GM12878 (cell line): ENCODE measurements at regions not wholly inside any gene's neighbourhood (a gene's known extent, or its start where the extent isn't known, plus 50 kb on each side); places are given as distances from the start of the nearest gene placed in this dataset.

Experiments used
- ATAC-seq: fragments of 200-7000 bp; cut with Tn5 transposase; 3 replicates; pipeline ENCODE4 v1.9.1; 2020; ENCODE audit warnings: mild to moderate bottlenecking, moderate library complexity
- BruUV-seq: library from RNA; stranded (reverse); fragments of 400-500 nt; replicated peaks from 2 replicates; lab custom pipeline; 2021; lab: Mats Ljungman, UMichigan
- CTCF ChIA-PET: fragments of 300-600 bp; sonication (Branson Sonifier 250); formaldehyde crosslinking; extraction: SDS; loops from one replicate; lab custom pipeline; 2021; ENCODE audit warnings: inconsistent platforms; lab: Yijun Ruan, JAX
- POLR2A ChIA-PET: fragments of 350-600 bp; formaldehyde crosslinking; extraction: SDS; loops from one replicate; lab custom pipeline; 2021; ENCODE audit warnings: inconsistent platforms; lab: Charles Lee
- RAD21 ChIA-PET: fragments of 300-600 bp; sonication (Branson Sonifier 250); formaldehyde crosslinking; loops from one replicate; lab custom pipeline; 2023; ENCODE audit warnings: antibody characterized with exemption; ENCODE audit not compliant: unreplicated experiment; lab: Charles Lee
- SMC1A ChIA-PET: fragments of 300-600 bp; sonication (Branson Sonifier 250); formaldehyde crosslinking; loops from one replicate; lab custom pipeline; 2023; ENCODE audit not compliant: unreplicated experiment, uncharacterized antibody; lab: Charles Lee
- DNase-seq: peaks from one replicate; pipeline ENCODE4 v3.0.0-alpha.2; 2011; ENCODE audit warnings: low read depth, low spot score
- FAIRE-seq: peaks from 3 replicates; lab custom pipeline; 2011; peaks lifted over from hg19 to GRCh38; lab: Jason Lieb, UNC
- H2AFZ ChIP-seq: 2 replicates; pipeline ENCODE4 v1.6.0; 2011; ENCODE audit warnings: low read depth, low read length, control low read depth; ENCODE audit not compliant: control insufficient read depth
- H3K27ac ChIP-seq: 2 replicates; pipeline ENCODE4 v1.5.1; 2011; ENCODE audit warnings: control low read depth; ENCODE audit not compliant: control insufficient read depth, insufficient read depth
- H3K27me3 ChIP-seq, 2 experiments: replicated peaks in 1 of 2; 2 replicates each; pipeline versions ENCODE4 v1.6.0 to v1.6.1; 2011; ENCODE audit warnings: low read length in 1 of 2; ENCODE audit not compliant: control insufficient read depth in 2 of 2, insufficient read depth in 2 of 2
- H3K36me3 ChIP-seq, 2 experiments: 2 replicates each; pipeline ENCODE4 v1.5.1; 2011; ENCODE audit warnings: low read length in 1 of 2; ENCODE audit not compliant: control insufficient read depth in 2 of 2, insufficient read depth in 2 of 2
- H3K4me1 ChIP-seq: 2 replicates; pipeline ENCODE4 v1.6.1; 2011; ENCODE audit warnings: mild to moderate bottlenecking, low read length, moderate library complexity, mixed read lengths; ENCODE audit not compliant: control insufficient read depth, insufficient read depth
- H3K4me2 ChIP-seq: 2 replicates; pipeline ENCODE4 v1.6.0; 2011; ENCODE audit warnings: control low read depth; ENCODE audit not compliant: control insufficient read depth, insufficient read depth
- H3K4me3 ChIP-seq: fragments of 200-600 bp; sonication (generic); 2 replicates; pipeline ENCODE4 v1.5.1; 2016
- H3K79me2 ChIP-seq: 2 replicates; pipeline ENCODE4 v1.6.0; 2011; ENCODE audit warnings: low read length; ENCODE audit not compliant: control insufficient read depth, insufficient read depth
- H3K9ac ChIP-seq: 2 replicates; pipeline ENCODE4 v1.8.0; 2011; ENCODE audit warnings: low read length, control low read depth, mixed read lengths; ENCODE audit not compliant: control insufficient read depth, insufficient read depth
- H3K9me3 ChIP-seq: replicated peaks from 3 replicates; pipeline ENCODE4 v1.5.1; 2011; ENCODE audit warnings: mild to moderate bottlenecking, low read length; ENCODE audit not compliant: control insufficient read depth, insufficient read depth
- H4K20me1 ChIP-seq: 2 replicates; pipeline ENCODE4 v1.6.0; 2011; ENCODE audit not compliant: control insufficient read depth, insufficient read depth
- ATF3 ChIP-seq: IDR thresholded peaks from 2 replicates; pipeline ENCODE4 v1.6.1; 2011; ENCODE audit warnings: low read depth, mild to moderate bottlenecking, low read length, moderate library complexity, borderline replicate concordance; ENCODE audit errors: extremely low read depth
- ATF7 ChIP-seq: fragments of 450-650 bp; IDR thresholded peaks from 2 replicates; pipeline ENCODE4 v1.6.1; 2016; ENCODE audit warnings: low read depth, mild to moderate bottlenecking
- DPF2 ChIP-seq: fragments of 450-650 bp; IDR thresholded peaks from 2 replicates; pipeline ENCODE4 v1.6.1; 2017; ENCODE audit warnings: mild to moderate bottlenecking
- FOXK2 ChIP-seq: fragments of 450-650 bp; IDR thresholded peaks from 2 replicates; pipeline ENCODE4 v1.6.1; 2017; ENCODE audit warnings: mild to moderate bottlenecking, moderate library complexity
- HDAC2 ChIP-seq: fragments of 200-600 bp; sonication (generic); IDR thresholded peaks from 2 replicates; pipeline ENCODE4 v1.6.1; 2017
- NBN ChIP-seq: fragments of 450-650 bp; IDR thresholded peaks from 2 replicates; pipeline ENCODE4 v1.6.1; 2016
- NR2C1 ChIP-seq: fragments of 450-650 bp; IDR thresholded peaks from 2 replicates; pipeline ENCODE4 v1.6.1; 2017; ENCODE audit warnings: antibody characterized with exemption, mild to moderate bottlenecking, moderate library complexity
- RFX5 ChIP-seq: IDR thresholded peaks from 2 replicates; pipeline ENCODE4 v1.6.1; 2011; ENCODE audit warnings: low read depth, low read length, improper control_type of control experiment
- SMAD5 ChIP-seq: IDR thresholded peaks from 2 replicates; pipeline ENCODE4 v1.6.1; 2016; ENCODE audit warnings: antibody characterized with exemption, low read depth
- SMARCA5 ChIP-seq: fragments of 450-650 bp; IDR thresholded peaks from 2 replicates; pipeline ENCODE4 v1.6.1; 2017; ENCODE audit warnings: mild to moderate bottlenecking
- SUZ12 ChIP-seq: fragments of 200-600 bp; sonication (generic); IDR thresholded peaks from one replicate; pipeline ENCODE4 v1.6.1; 2018; ENCODE audit warnings: antibody characterized with exemption, mild to moderate bottlenecking; ENCODE audit not compliant: unreplicated experiment
- TARDBP ChIP-seq: IDR thresholded peaks from 2 replicates; pipeline ENCODE4 v1.6.1; 2016; ENCODE audit warnings: borderline replicate concordance
- TCF12 ChIP-seq: IDR thresholded peaks from 2 replicates; pipeline ENCODE4 v1.6.1; 2011; ENCODE audit warnings: low read depth, mild to moderate bottlenecking, low read length
- YY1 ChIP-seq: IDR thresholded peaks from 2 replicates; pipeline ENCODE4 v1.6.1; 2011; ENCODE audit warnings: low read depth, mild to moderate bottlenecking, low read length
- ZBED1 ChIP-seq: IDR thresholded peaks from 2 replicates; pipeline ENCODE4 v1.6.1; 2016; ENCODE audit warnings: borderline replicate concordance
- ZBTB40 ChIP-seq: fragments of 450-650 bp; IDR thresholded peaks from 2 replicates; pipeline ENCODE4 v1.6.1; 2016; ENCODE audit warnings: mild to moderate bottlenecking, moderate library complexity, borderline replicate concordance
- ZNF207 ChIP-seq: fragments of 450-650 bp; IDR thresholded peaks from 2 replicates; pipeline ENCODE4 v1.6.1; 2014; ENCODE audit warnings: antibody characterized with exemption, mild to moderate bottlenecking, borderline replicate concordance
- ZNF217 ChIP-seq: fragments of 450-650 bp; IDR thresholded peaks from 2 replicates; pipeline ENCODE4 v1.6.1; 2017; ENCODE audit warnings: antibody characterized with exemption, mild to moderate bottlenecking
- ZNF622 ChIP-seq: fragments of 450-650 bp; IDR thresholded peaks from 2 replicates; pipeline ENCODE4 v1.6.1; 2017; ENCODE audit warnings: mild to moderate bottlenecking, inconsistent platforms
- WGBS: methylation state at CpG from one replicate; pipeline ENCODE4 v1.1.6; 2016; ENCODE audit warnings: low lambda C conversion rate; ENCODE audit not compliant: insufficient replicate concordance, insufficient coverage; ENCODE audit errors: missing lambda C conversion rate; 5-methylcytosine and 5-hydroxymethylcytosine counted together
- in situ Hi-C: fragments of 300-500 bp; cut with MboI; formaldehyde crosslinking; loops from 9 replicates; pipeline ENCODE4 v1.14.3; 2018; ENCODE audit warnings: mixed read lengths
- intact Hi-C: fragments of 100-400 bp; cut with micrococcal nuclease; formaldehyde crosslinking; loops from one replicate; pipeline ENCODE4 v1.14.2; 2022; ENCODE audit not compliant: unreplicated experiment

GRCh38 chr2:184178229-184178628, 420.1 kb upstream of the ZNF804A start:
- no peak overlapping the region for H3K9ac ChIP-seq
- no peaks in the 10 kb centered on the region for H3K79me2 ChIP-seq
- POLR2A ChIA-PET = no interaction called here
- intact Hi-C loops = no loop called here
- no peak overlapping the region for H3K4me2 ChIP-seq
- H3K27me3 ChIP-seq = no peaks in the 10 kb centered on the region
- no peak overlapping the region for H3K27ac ChIP-seq
- in situ Hi-C loops = no loop called here
- DNase-seq (no peak), ATAC-seq (no peak), FAIRE-seq (no peak)
- RAD21 ChIA-PET = no interaction called here
- CTCF ChIA-PET = interaction anchor here (0.8 kb wide), 1 partner anchor 186 kb away, joined by 3 read pairs; no protein-coding TSS in a partner anchor
- TF ChIP-seq SUZ12 = no peak
- no peak for TF ChIP-seq SMARCA5
- no peak for TF ChIP-seq NBN
- TF ChIP-seq ZNF622 = no peak
- no peak for TF ChIP-seq RFX5
- TF ChIP-seq TCF12 = no peak
- no peak for TF ChIP-seq ZNF217
- TF ChIP-seq ATF3 = no peak
- no peaks in the 10 kb centered on the region for H4K20me1 ChIP-seq
- no peak overlapping the region for H3K4me3 ChIP-seq
- SMC1A ChIA-PET = interaction anchor here (1.4 kb wide), 1 partner anchor 13 kb away, joined by 3 read pairs; no protein-coding TSS in a partner anchor
- no peaks in the 10 kb centered on the region for H3K36me3 ChIP-seq
- H2AFZ ChIP-seq = no peak overlapping the region
- no peaks in the 10 kb centered on the region for H3K9me3 ChIP-seq
- WGBS = 26% methylated on average over 3 of the region's 3 CpGs
- BruUV-seq = no TSS peak
- no peaks in the 10 kb centered on the region for H3K4me1 ChIP-seq

GRCh38 chr2:184186436-184186835, 411.9 kb upstream of the ZNF804A start:
- intact Hi-C loops = no loop called here
- CTCF ChIA-PET = no interaction called here
- DNase-seq (no peak), ATAC-seq (no peak), FAIRE-seq (no peak)
- POLR2A ChIA-PET = no interaction called here
- RAD21 ChIA-PET = no interaction called here
- Histone ChIP-seq H4K20me1 (no peaks in the 10 kb centered on the region), H3K36me3 (no peaks in the 10 kb centered on the region), H3K4me3 (no peak overlapping the region), H3K27me3 (no peaks in the 10 kb centered on the region), H3K4me1 (no peaks in the 10 kb centered on the region), H3K9ac (no peak overlapping the region), H3K79me2 (no peaks in the 10 kb centered on the region), H3K4me2 (no peak overlapping the region), H2AFZ (no peak overlapping the region), H3K27ac (no peak overlapping the region), H3K9me3 (no peaks in the 10 kb centered on the region)
- no TSS peak for BruUV-seq
- TF ChIP-seq TARDBP (no peak), RFX5 (no peak), YY1 (no peak), ZBTB40 (no peak), DPF2 (no peak), ZBED1 (no peak), SMAD5 (no peak), FOXK2 (no peak), ZNF207 (no peak), HDAC2 (no peak), NR2C1 (no peak), ATF7 (no peak)
- 19% methylated on average over 4 of the region's 4 CpGs for WGBS
- SMC1A ChIA-PET = no interaction called here
- in situ Hi-C loops = no loop called here
